Suprapubic skin (tissue), 3 donors: ENCODE measurements at regions not wholly inside any gene's neighbourhood (a gene's known extent, or its start where the extent isn't known, plus 50 kb on each side); places are given as distances from the start of the nearest gene placed in this dataset.

Experiments
- CTCF ChIP-seq, 2 donors: fragments of 200-600 bp in 1 of 2; fragments of 450-650 bp in 1 of 2; sonication (generic) in 1 of 2; IDR thresholded peaks; one replicate each; pipeline ENCODE4 v1.5.1; 2016 to 2019; ENCODE audit warnings: antibody characterized with exemption in 2 of 2, mild to moderate bottlenecking in 1 of 2, moderate library complexity in 1 of 2
- EP300 ChIP-seq: sonication (generic); formaldehyde crosslinking; IDR thresholded peaks from one replicate; pipeline ENCODE4 v1.6.1; 2017; ENCODE audit warnings: antibody characterized with exemption
- POLR2A ChIP-seq, 2 donors: fragments of 450-650 bp; IDR thresholded peaks; one replicate each; pipeline ENCODE4 v1.6.1; 2017; ENCODE audit warnings: antibody characterized with exemption in 2 of 2, mild to moderate bottlenecking in 2 of 2, moderate library complexity in 2 of 2

- TF ChIP-seq CTCF (IDR thresholded peaks at IDR 0.05) (no peak), POLR2A (IDR thresholded peaks at IDR 0.05) (no peak), EP300 (no peak)
Measured at GRCh38 chr3:83023086-83023485, 1261.6 kb upstream of the GBE1 start.
